K562 (cell line): ENCODE measurements at regions not wholly inside any gene's neighbourhood (a gene's known extent, or its start where the extent isn't known, plus 50 kb on each side); places are given as distances from the start of the nearest gene placed in this dataset.

Source experiments
- ATAC-seq: fragments of 200-7000 bp; cut with Tn5 transposase; 3 replicates; pipeline ENCODE4 v1.9.1; 2020; ENCODE audit warnings: moderate library complexity
- BruUV-seq: library from RNA; stranded (reverse); fragments of 400-500 nt; replicated peaks from 2 replicates; lab custom pipeline; 2021; lab: Mats Ljungman, UMichigan
- CTCF ChIA-PET: fragments of 300-600 bp; formaldehyde crosslinking; extraction: SDS; loops from one replicate; lab custom pipeline; 2021; ENCODE audit warnings: low intra/inter-chr PET ratio; lab: Yijun Ruan, JAX
- POLR2A ChIA-PET: fragments of 300-600, 350-650 bp; sonication (Branson Sonifier 250); formaldehyde crosslinking; extraction: SDS; loops from one replicate; lab custom pipeline; 2021; ENCODE audit warnings: antibody characterized with exemption, inconsistent platforms; lab: Yijun Ruan, JAX
- DNase-seq, 4 experiments: peaks; one replicate each; pipeline versions ENCODE4 v3.0.0 to v3.0.0-alpha.2; 2011 to 2018; ENCODE audit warnings: low spot score in 3 of 4, mixed read lengths in 3 of 4; ENCODE audit errors: extremely low read depth in 1 of 4
- FAIRE-seq: peaks from 2 replicates; lab custom pipeline; 2011; peaks lifted over from hg19 to GRCh38; lab: Jason Lieb, UNC
- H2AFZ ChIP-seq: 2 replicates; pipeline ENCODE4 v1.6.0; 2011; ENCODE audit warnings: low read depth, low read length, control low read depth, inconsistent platforms
- H3K27ac ChIP-seq: fragments of 200-600 bp; 3 replicates; pipeline ENCODE4 v1.8.0; 2011; ENCODE audit warnings: low read depth, mild to moderate bottlenecking, control low read depth, inconsistent platforms, low read length, moderate library complexity, mixed read lengths; ENCODE audit errors: extremely low read depth
- H3K27me3 ChIP-seq, 2 experiments: fragments of 300-600 bp in 1 of 2; 2 replicates in 1 of 2; 3 replicates in 1 of 2; pipeline versions ENCODE4 v1.6.0 to v1.8.0; 2011; ENCODE audit warnings: inconsistent platforms in 2 of 2, low read length in 2 of 2, mild to moderate bottlenecking in 1 of 2, mixed read lengths in 1 of 2, moderate library complexity in 1 of 2; ENCODE audit not compliant: control insufficient read depth in 2 of 2, insufficient read depth in 2 of 2
- H3K36me3 ChIP-seq: fragments of 300-600 bp; 3 replicates; pipeline ENCODE4 v1.8.0; 2011; ENCODE audit warnings: mild to moderate bottlenecking, low read length, inconsistent platforms; ENCODE audit not compliant: control insufficient read depth, insufficient read depth
- H3K4me1 ChIP-seq, 2 experiments: fragments of 200-600 bp in 1 of 2; replicated peaks in 1 of 2; 2 replicates in 1 of 2; 3 replicates in 1 of 2; pipeline versions ENCODE4 v1.5.1 to v1.8.0; 2011; ENCODE audit warnings: inconsistent platforms in 2 of 2, low read length in 2 of 2, mild to moderate bottlenecking in 1 of 2, mixed read lengths in 1 of 2, moderate library complexity in 1 of 2; ENCODE audit not compliant: control insufficient read depth in 2 of 2, insufficient read depth in 2 of 2
- H3K4me2 ChIP-seq: 2 replicates; pipeline ENCODE4 v1.6.1; 2011; ENCODE audit warnings: low read length, control low read depth, inconsistent platforms, mixed read lengths; ENCODE audit not compliant: insufficient read depth
- H3K4me3 ChIP-seq: fragments of 200-600 bp; sonication (generic), shearing (Covaris generic); 2 replicates; pipeline ENCODE4 v1.5.1; 2016; ENCODE audit warnings: control low read depth, inconsistent platforms
- H3K79me2 ChIP-seq: fragments of 200-600 bp; 3 replicates; pipeline ENCODE4 v1.8.0; 2011; ENCODE audit warnings: low read length, inconsistent platforms; ENCODE audit not compliant: control insufficient read depth, insufficient read depth
- H3K9ac ChIP-seq, 2 experiments: 2 replicates each; pipeline versions ENCODE4 v1.6.0 to v1.6.1; 2011; ENCODE audit warnings: low read depth in 2 of 2, low read length in 2 of 2, control low read depth in 1 of 2, inconsistent platforms in 1 of 2, mild to moderate bottlenecking in 1 of 2, mixed read lengths in 1 of 2; ENCODE audit not compliant: insufficient read depth in 1 of 2
- H3K9me1 ChIP-seq: one replicate; pipeline ENCODE4 v1.6.0; 2011; ENCODE audit warnings: inconsistent platforms, mild to moderate bottlenecking, low read length, moderate library complexity; ENCODE audit not compliant: control insufficient read depth, insufficient read depth
- H3K9me3 ChIP-seq: replicated peaks from 2 replicates; pipeline ENCODE4 v1.5.1; 2011; ENCODE audit warnings: low read depth, low read length, inconsistent platforms; ENCODE audit not compliant: control insufficient read depth, insufficient read depth
- H4K20me1 ChIP-seq: replicated peaks from 2 replicates; pipeline ENCODE4 v1.6.1; 2011; ENCODE audit warnings: low read length, inconsistent platforms, mixed read lengths; ENCODE audit not compliant: control insufficient read depth, insufficient read depth
- ARID1B ChIP-seq: fragments of 450-650 bp; IDR thresholded peaks from 2 replicates; pipeline ENCODE4 v1.6.1; 2016; ENCODE audit warnings: antibody characterized with exemption, mild to moderate bottlenecking, inconsistent platforms
- CEBPB ChIP-seq: fragments of 450-650 bp; IDR thresholded peaks from 2 replicates; pipeline ENCODE4 v1.6.1; 2016; ENCODE audit warnings: missing genetic modification characterization, missing compliant biosample characterization
- CEBPG ChIP-seq, 3 experiments: fragments of 200-800 bp in 1 of 3; sonication (Bioruptor generic) in 1 of 3; sonication (generic) in 1 of 3; formaldehyde crosslinking in 1 of 3; IDR thresholded peaks in 2 of 3; conservative IDR thresholded peaks in 1 of 3; 2 replicates each; pipeline versions ENCODE4 v1.6.1 to v1.8.0; 2016 to 2022; ENCODE audit warnings: missing compliant biosample characterization in 2 of 3, missing genetic modification characterization in 2 of 3, mild to moderate bottlenecking in 1 of 3, missing genetic modification reagents in 1 of 3
- DPF2 ChIP-seq: fragments of 450-650 bp; IDR thresholded peaks from 2 replicates; pipeline ENCODE4 v1.6.1; 2016
- EP300 ChIP-seq: IDR thresholded peaks from 2 replicates; pipeline ENCODE4 v1.6.1; 2012; ENCODE audit warnings: low read length, improper control_type of control experiment
- EP400 ChIP-seq: fragments of 450-650 bp; IDR thresholded peaks from 2 replicates; pipeline ENCODE4 v1.6.1; 2017; ENCODE audit warnings: antibody characterized with exemption, mild to moderate bottlenecking, moderate library complexity
- MAFF ChIP-seq: IDR thresholded peaks from 2 replicates; pipeline ENCODE4 v1.6.1; 2012; ENCODE audit warnings: low read length, improper control_type of control experiment
- NCOA2 ChIP-seq, 2 experiments: fragments of 450-650 bp; IDR thresholded peaks; 2 replicates each; pipeline ENCODE4 v1.6.1; 2018; ENCODE audit warnings: mild to moderate bottlenecking in 2 of 2, moderate library complexity in 1 of 2; ENCODE audit not compliant: partially characterized antibody in 2 of 2
- SNAPC5 ChIP-seq: fragments of 250-450 bp; sonication (Bioruptor Pico); IDR thresholded peaks from 2 replicates; pipeline ENCODE4 v1.8.0; 2021; ENCODE audit warnings: moderate library complexity, mild to moderate bottlenecking, inconsistent platforms
- TBP ChIP-seq: optimal IDR thresholded peaks from 2 replicates; pipeline ENCODE3; 2011; ENCODE audit warnings: low read depth, low read length, improper control_type of control experiment
- ZBED1 ChIP-seq: IDR thresholded peaks from 2 replicates; pipeline ENCODE4 v1.6.1; 2014
- WGBS: fragments of 100-300 bp; shearing (Covaris generic); methylation state at CpG from one replicate; pipeline ENCODE4 v1.1.6; 2016; ENCODE audit warnings: low coverage, mixed read lengths; ENCODE audit not compliant: insufficient coverage; ENCODE audit errors: missing lambda C conversion rate; 5-methylcytosine and 5-hydroxymethylcytosine counted together
- in situ Hi-C: fragments of 300-500 bp; cut with MboI; formaldehyde crosslinking; loops from 4 replicates; pipeline ENCODE4 v1.15.0; 2018; ENCODE audit warnings: inconsistent platforms, mixed read lengths
- intact Hi-C: fragments of 100-400 bp; cut with micrococcal nuclease; formaldehyde crosslinking; loops from 2 replicates; pipeline ENCODE4 v1.14.2; 2022
- TF ChIP-seq, protein P1 (sequence below), 2 experiments: fragments of 450-650 bp in 1 of 2; sonication (generic) in 1 of 2; formaldehyde crosslinking in 1 of 2; IDR thresholded peaks in 1 of 2; conservative IDR thresholded peaks in 1 of 2; 2 replicates each; pipeline versions ENCODE4 v1.6.1 to v1.8.1; 2016 to 2023; ENCODE audit warnings: mild to moderate bottlenecking in 2 of 2, moderate library complexity in 2 of 2, inconsistent platforms in 1 of 2, missing genetic modification reagents in 1 of 2

- Histone ChIP-seq H3K36me3 (no peaks in the 10 kb centered on the region), H3K9me3 (peaks cover 3% of the 10 kb centered on the region; the same call in 1 of the 2 replicates), H2AFZ (peak overlapping the region; percentile 92), H3K27me3 (no peaks in the 10 kb centered on the region), H3K4me2 (peak overlapping the region; percentile 52), H3K4me3 (no peak overlapping the region), H3K79me2 (no peaks in the 10 kb centered on the region), H3K4me1 (peaks cover 5 to 28% of the 10 kb centered on the region in 2 experiments), H3K27ac (peak overlapping the region; percentile 59), H4K20me1 (no peaks in the 10 kb centered on the region), H3K9me1 (no peaks in the 10 kb centered on the region), H3K9ac (peak overlapping the region in 1 of 2 experiments; percentile 7; a peak in 1 of 4 replicates)
- peak; percentile 31 for ATAC-seq
- TF ChIP-seq EP400 = 0 out of 2 replicates have a peak, but pooled peaks have one; percentile 14
- peak; percentile 6; the same call in 1 of the 2 replicates for TF ChIP-seq EP300
- peak; percentile 80 for TF ChIP-seq CEBPB (tag)
- no peak for TF ChIP-seq SNAPC5 (CRISPR knock-in tag)
- no peak for TF ChIP-seq ZBED1
- TF ChIP-seq DPF2 = 0 out of 2 replicates have a peak, but pooled peaks have one; percentile 13
- TF ChIP-seq MAFF = 0 out of 2 replicates have a peak, but pooled peaks have one; percentile 3
- no peak for TF ChIP-seq NCOA2 (IDR thresholded peaks at IDR 0.05; ENCODE audit: partially characterized antibody in 2 of 2)
- peak; percentile 65 for TF ChIP-seq TBP
- peak; percentile 38; the same call in 1 of the 2 replicates for TF ChIP-seq ARID1B
- TF ChIP-seq, protein P1, sequence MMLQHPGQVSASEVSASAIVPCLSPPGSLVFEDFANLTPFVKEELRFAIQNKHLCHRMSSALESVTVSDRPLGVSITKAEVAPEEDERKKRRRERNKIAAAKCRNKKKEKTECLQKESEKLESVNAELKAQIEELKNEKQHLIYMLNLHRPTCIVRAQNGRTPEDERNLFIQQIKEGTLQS (IDR thresholded peaks at IDR 0.05) = peak; percentile 81
- TF ChIP-seq, protein P1 (CRISPR knock-in tag; conservative IDR thresholded peaks at IDR 0.05) = no peak
- TF ChIP-seq CEBPG (CRISPR knock-in tag; IDR thresholded peaks at IDR 0.05) = peak; percentile 64
- TF ChIP-seq CEBPG (tag; conservative IDR thresholded peaks at IDR 0.05 in 1 of 2, IDR thresholded peaks at IDR 0.05 in 1 of 2) = peak; percentile 70 to 82
- peak in 1 of 4 experiments; percentile 21 for DNase-seq
- CTCF ChIA-PET = interaction anchor here (0.6 kb wide), 1 partner anchor 100 kb away, joined by 3 read pairs; no protein-coding TSS in a partner anchor
- FAIRE-seq = no peak
- WGBS = 4% methylated on average over 4 of the region's 4 CpGs
- intact Hi-C loops (no loop called here), in situ Hi-C loops (no loop called here)
- POLR2A ChIA-PET = no interaction called here
- BruUV-seq = no TSS peak
Observed at GRCh38 chr2:195471807-195472206, 185.2 kb upstream of the SLC39A10 start.
